ENCODE measurements at regions not wholly inside any gene's neighbourhood (a gene's known extent, or its start where the extent isn't known, plus 50 kb on each side); places are given as distances from the start of the nearest gene placed in this dataset.

DNA sequence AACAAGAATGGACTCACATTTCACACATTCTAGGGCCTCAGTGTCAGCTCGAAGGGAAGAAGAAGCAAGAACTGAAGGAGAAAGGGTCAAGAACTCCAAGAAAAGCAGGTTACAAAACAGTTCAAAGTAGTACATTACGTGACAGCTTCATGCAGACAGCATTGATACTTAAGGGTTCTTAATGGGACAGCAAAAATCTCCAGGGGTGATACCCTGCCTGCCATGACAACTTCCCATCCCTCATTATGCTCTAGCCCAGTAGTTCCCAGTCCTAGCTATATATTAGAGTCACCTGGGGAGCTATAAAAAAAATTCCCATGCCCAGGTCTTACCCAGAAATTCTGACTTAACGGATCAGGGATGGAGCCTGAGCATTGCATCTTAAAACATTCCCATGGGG lies 51.2 kb upstream of the PROX1 start:
- TF ChIP-seq, protein P1, sequence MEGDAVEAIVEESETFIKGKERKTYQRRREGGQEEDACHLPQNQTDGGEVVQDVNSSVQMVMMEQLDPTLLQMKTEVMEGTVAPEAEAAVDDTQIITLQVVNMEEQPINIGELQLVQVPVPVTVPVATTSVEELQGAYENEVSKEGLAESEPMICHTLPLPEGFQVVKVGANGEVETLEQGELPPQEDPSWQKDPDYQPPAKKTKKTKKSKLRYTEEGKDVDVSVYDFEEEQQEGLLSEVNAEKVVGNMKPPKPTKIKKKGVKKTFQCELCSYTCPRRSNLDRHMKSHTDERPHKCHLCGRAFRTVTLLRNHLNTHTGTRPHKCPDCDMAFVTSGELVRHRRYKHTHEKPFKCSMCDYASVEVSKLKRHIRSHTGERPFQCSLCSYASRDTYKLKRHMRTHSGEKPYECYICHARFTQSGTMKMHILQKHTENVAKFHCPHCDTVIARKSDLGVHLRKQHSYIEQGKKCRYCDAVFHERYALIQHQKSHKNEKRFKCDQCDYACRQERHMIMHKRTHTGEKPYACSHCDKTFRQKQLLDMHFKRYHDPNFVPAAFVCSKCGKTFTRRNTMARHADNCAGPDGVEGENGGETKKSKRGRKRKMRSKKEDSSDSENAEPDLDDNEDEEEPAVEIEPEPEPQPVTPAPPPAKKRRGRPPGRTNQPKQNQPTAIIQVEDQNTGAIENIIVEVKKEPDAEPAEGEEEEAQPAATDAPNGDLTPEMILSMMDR (IDR thresholded peaks at IDR 0.05), result no peak
- TF ChIP-seq POLR2A (IDR thresholded peaks at IDR 0.05), result no peak
- no peak for TF ChIP-seq POLR2AphosphoS5 (IDR thresholded peaks at IDR 0.05; ENCODE audit: insufficient read depth in 1 of 2, low read depth in 1 of 2)
